Osteoblast (primary cell): ENCODE measurements at regions not wholly inside any gene's neighbourhood (a gene's known extent, or its start where the extent isn't known, plus 50 kb on each side); places are given as distances from the start of the nearest gene placed in this dataset.

Experiments used
- DNase-seq: peaks from one replicate; pipeline ENCODE4 v3.0.0; 2011; ENCODE audit warnings: low spot score, mixed read lengths; ENCODE audit not compliant: insufficient read length; ENCODE audit errors: missing footprints
- H2AFZ ChIP-seq: 2 replicates; pipeline ENCODE4 v1.6.0; 2011; ENCODE audit warnings: mild to moderate bottlenecking, low read length
- H3K27ac ChIP-seq: 2 replicates; pipeline ENCODE4 v1.5.1; 2011; ENCODE audit warnings: mild to moderate bottlenecking, low read depth, low read length, moderate library complexity
- H3K27me3 ChIP-seq: 2 replicates; pipeline ENCODE4 v1.6.0; 2012; ENCODE audit warnings: mild to moderate bottlenecking, control low read depth, inconsistent platforms, low read length, moderate library complexity; ENCODE audit not compliant: insufficient read depth
- H3K36me3 ChIP-seq: 2 replicates; pipeline ENCODE4 v1.5.1; 2011; ENCODE audit warnings: mild to moderate bottlenecking, low read length, control low read depth, moderate library complexity; ENCODE audit not compliant: insufficient read depth
- H3K4me1 ChIP-seq: 2 replicates; pipeline ENCODE4 v1.5.1; 2011; ENCODE audit warnings: mild to moderate bottlenecking, low read length, control low read depth, moderate library complexity; ENCODE audit not compliant: insufficient read depth
- H3K4me2 ChIP-seq: 2 replicates; pipeline ENCODE4 v1.6.0; 2011; ENCODE audit warnings: mild to moderate bottlenecking, low read length; ENCODE audit not compliant: insufficient read depth
- H3K4me3 ChIP-seq: fragments of 200-600 bp; sonication (generic); 3 replicates; pipeline ENCODE4 v1.5.1; 2012; ENCODE audit warnings: mild to moderate bottlenecking, low read length, inconsistent platforms; ENCODE audit not compliant: insufficient read depth
- H3K79me2 ChIP-seq: 2 replicates; pipeline ENCODE4 v1.6.0; 2012; ENCODE audit warnings: mild to moderate bottlenecking, low read length, control low read depth, inconsistent platforms; ENCODE audit not compliant: insufficient read depth
- H3K9me3 ChIP-seq: 2 replicates; pipeline ENCODE4 v1.5.1; 2011; ENCODE audit warnings: low read depth, low read length, control low read depth
- H4K20me1 ChIP-seq: 2 replicates; pipeline ENCODE4 v1.6.0; 2012; ENCODE audit warnings: mild to moderate bottlenecking, low read length, control low read depth; ENCODE audit not compliant: insufficient read depth
- CTCF ChIP-seq: IDR thresholded peaks from 2 replicates; pipeline ENCODE4 v1.5.1; 2011; ENCODE audit warnings: mild to moderate bottlenecking, low read depth, low read length, moderate library complexity; ENCODE audit errors: extremely low read depth

GRCh38 chr4:163878336-163879121 is 384.0 kb downstream of the TMA16 start:
- no peak for TF ChIP-seq CTCF

GRCh38 chr4:163892417-163892816 is 397.9 kb downstream of the TMA16 start:
- no peak overlapping the region for H2AFZ ChIP-seq
- DNase-seq, result no peak
- no peak overlapping the region for H3K4me2 ChIP-seq
- no peaks in the 10 kb centered on the region for H4K20me1 ChIP-seq
- H3K79me2 ChIP-seq, result no peaks in the 10 kb centered on the region
- no peaks in the 10 kb centered on the region for H3K36me3 ChIP-seq
- H3K27me3 ChIP-seq, result no peaks in the 10 kb centered on the region
- H3K27ac ChIP-seq, result no peak overlapping the region
- H3K4me1 ChIP-seq, result no peaks in the 10 kb centered on the region
- no peak overlapping the region for H3K4me3 ChIP-seq
- TF ChIP-seq CTCF, result no peak
- H3K9me3 ChIP-seq, result no peaks in the 10 kb centered on the region

More at GRCh38 chr4:163878336-163879121, 384.0 kb downstream of the TMA16 start:
- Histone ChIP-seq H3K9me3 (peaks cover 2% of the 10 kb centered on the region), H3K4me3 (no peak overlapping the region), H4K20me1 (no peaks in the 10 kb centered on the region), H3K27me3 (no peaks in the 10 kb centered on the region), H2AFZ (no peak overlapping the region), H3K4me1 (no peaks in the 10 kb centered on the region), H3K36me3 (no peaks in the 10 kb centered on the region), H3K79me2 (no peaks in the 10 kb centered on the region), H3K27ac (no peak overlapping the region), H3K4me2 (no peak overlapping the region)
- no peak for DNase-seq

- Histone ChIP-seq H3K27me3 (no peaks in the 10 kb centered on the region), H3K79me2 (no peaks in the 10 kb centered on the region), H3K36me3 (no peaks in the 10 kb centered on the region), H3K4me3 (no peak overlapping the region), H3K27ac (no peak overlapping the region), H2AFZ (no peak overlapping the region), H3K9me3 (no peaks in the 10 kb centered on the region), H4K20me1 (no peaks in the 10 kb centered on the region), H3K4me1 (no peaks in the 10 kb centered on the region), H3K4me2 (no peak overlapping the region)
- DNase-seq, result no peak
- TF ChIP-seq CTCF, result no peak
Observed at GRCh38 chr4:163895378-163896005, 401.0 kb downstream of the TMA16 start.

GRCh38 chr4:163901319-163901718 is 406.8 kb downstream of the TMA16 start:
- TF ChIP-seq CTCF, result no peak
- no peak for DNase-seq

More at GRCh38 chr4:163901319-163901718, 406.8 kb downstream of the TMA16 start:
- no peaks in the 10 kb centered on the region for H3K9me3 ChIP-seq
- H3K27ac ChIP-seq, result no peak overlapping the region
- no peak overlapping the region for H3K4me2 ChIP-seq
- no peaks in the 10 kb centered on the region for H4K20me1 ChIP-seq
- H3K79me2 ChIP-seq, result no peaks in the 10 kb centered on the region
- no peak overlapping the region for H2AFZ ChIP-seq
- no peaks in the 10 kb centered on the region for H3K4me1 ChIP-seq
- no peaks in the 10 kb centered on the region for H3K27me3 ChIP-seq
- no peak overlapping the region for H3K4me3 ChIP-seq
- H3K36me3 ChIP-seq, result no peaks in the 10 kb centered on the region
